ENCODE measurements at regions not wholly inside any gene's neighbourhood (a gene's known extent, or its start where the extent isn't known, plus 50 kb on each side); places are given as distances from the start of the nearest gene placed in this dataset.
"Not testable (repeated sequence)": the region's sequence is repeated elsewhere in the genome, so short reads cannot be mapped to it uniquely, and the experiment has no call there.

GRCh38 chr6:139881728-139882211 lies 507.3 kb upstream of the CITED2 start:
- peak; percentile 21 to 32 for DNase-seq

- DNase-seq: no peak
These were observed 506.8 kb upstream of the CITED2 start for GRCh38 chr6:139881236-139881635.

- no peak for DNase-seq
These were observed 505.4 kb upstream of the CITED2 start for GRCh38 chr6:139879823-139880356.

GRCh38 chr6:139879241-139879640 lies 504.8 kb upstream of the CITED2 start:
- not testable (repeated sequence) for DNase-seq

GRCh38 chr6:139877828-139878405 lies 503.5 kb upstream of the CITED2 start:
- DNase-seq: no peak

- no peak for DNase-seq
These were observed 498.2 kb upstream of the CITED2 start for GRCh38 chr6:139872665-139873064.

GRCh38 chr6:139871803-139872510 lies 497.5 kb upstream of the CITED2 start:
- DNase-seq: no peak

- DNase-seq: no peak
These were observed 496.8 kb upstream of the CITED2 start for GRCh38 chr6:139871165-139871710.

- DNase-seq: no peak
These were observed 494.1 kb upstream of the CITED2 start for GRCh38 chr6:139868576-139868975.

GRCh38 chr6:139863964-139864363 lies 489.5 kb upstream of the CITED2 start:
- no peak for DNase-seq

- DNase-seq: no peak
These were observed 488.9 kb upstream of the CITED2 start for GRCh38 chr6:139863346-139863745.

GRCh38 chr6:139862311-139862710 lies 487.9 kb upstream of the CITED2 start:
- no peak for DNase-seq

GRCh38 chr6:139860203-139860602 lies 485.8 kb upstream of the CITED2 start:
- no peak for DNase-seq

GRCh38 chr6:139858429-139858828 lies 484.0 kb upstream of the CITED2 start:
- DNase-seq: no peak

GRCh38 chr6:139857143-139857542 lies 482.7 kb upstream of the CITED2 start:
- no peak for DNase-seq

- DNase-seq: no peak
These were observed 482.1 kb upstream of the CITED2 start for GRCh38 chr6:139856562-139856961.

- DNase-seq: no peak
These were observed 481.3 kb upstream of the CITED2 start for GRCh38 chr6:139855671-139856311.

GRCh38 chr6:139853302-139853992 lies 479.0 kb upstream of the CITED2 start:
- no peak for DNase-seq

- DNase-seq: no peak
These were observed 478.2 kb upstream of the CITED2 start for GRCh38 chr6:139852488-139853140.

GRCh38 chr6:139852067-139852466 lies 477.6 kb upstream of the CITED2 start:
- no peak for DNase-seq

- no peak for DNase-seq
These were observed 476.8 kb upstream of the CITED2 start for GRCh38 chr6:139851206-139851605.

- no peak for DNase-seq
These were observed 476.1 kb upstream of the CITED2 start for GRCh38 chr6:139850512-139850911.

Data from activated T-cell treated with anti-CD3 and anti-CD28 coated beads, Interleukin-2, amount 50 U/mL, for 48 hours (primary cell).